ENCODE measurements at regions not wholly inside any gene's neighbourhood (a gene's known extent, or its start where the extent isn't known, plus 50 kb on each side); places are given as distances from the start of the nearest gene placed in this dataset.
A peak's percentile ranks its signal among the peaks of the same experiment; 100 is the strongest.

GRCh38 chr4:100257567-100257966, 67.3 kb upstream of the DDIT4L start:
- peak; percentile 89 for ATAC-seq (ENCODE audit: insufficient read depth, low read depth)
- Histone ChIP-seq H3K27ac (ENCODE audit: low read length) (no peak overlapping the region), H3K9me3 (ENCODE audit: insufficient read depth, low read length, severe bottlenecking) (no peaks in the 10 kb centered on the region), H3K4me3 (ENCODE audit: low read depth in 1 of 2, low read length in 2 of 2) (no peak overlapping the region), H3K9ac (ENCODE audit: low read depth, low read length) (no peak overlapping the region), H3K27me3 (ENCODE audit: insufficient read depth, low read length, poor library complexity) (no peaks in the 10 kb centered on the region), H4K20me1 (ENCODE audit: insufficient read depth, low read length) (no peaks in the 10 kb centered on the region), H3K4me2 (ENCODE audit: insufficient read depth, low read length) (no peak overlapping the region), H3K36me3 (ENCODE audit: insufficient read depth, low read length) (no peaks in the 10 kb centered on the region), H3K4me1 (ENCODE audit: insufficient read depth, low read length) (peaks cover 13% of the 10 kb centered on the region), H3K79me2 (ENCODE audit: insufficient read depth, low read length) (no peaks in the 10 kb centered on the region), H2AFZ (ENCODE audit: low read depth, low read length) (peak overlapping the region; percentile 63; the same call in 1 of the 2 replicates)
- peak; percentile 50 for DNase-seq
- no peak for TF ChIP-seq EZH2 (IDR thresholded peaks at IDR 0.05; ENCODE audit: borderline replicate concordance, low read depth, low read length, severe bottlenecking)
- no peak for TF ChIP-seq CTCF (IDR thresholded peaks at IDR 0.05; ENCODE audit: borderline replicate concordance, extremely low read depth, low read length, poor library complexity, severe bottlenecking)

- Histone ChIP-seq H3K27me3 (ENCODE audit: insufficient read depth, low read length, poor library complexity) (no peaks in the 10 kb centered on the region), H3K4me1 (ENCODE audit: insufficient read depth, low read length) (peaks cover 13% of the 10 kb centered on the region), H3K9ac (ENCODE audit: low read depth, low read length) (no peak overlapping the region), H3K27ac (ENCODE audit: low read length) (peak overlapping the region; percentile 51; the same call in 1 of the 2 replicates), H3K9me3 (ENCODE audit: insufficient read depth, low read length, severe bottlenecking) (no peaks in the 10 kb centered on the region), H3K4me3 (ENCODE audit: low read depth in 1 of 2, low read length in 2 of 2) (no peak overlapping the region), H3K79me2 (ENCODE audit: insufficient read depth, low read length) (no peaks in the 10 kb centered on the region), H2AFZ (ENCODE audit: low read depth, low read length) (peak overlapping the region; percentile 64), H4K20me1 (ENCODE audit: insufficient read depth, low read length) (no peaks in the 10 kb centered on the region), H3K4me2 (ENCODE audit: insufficient read depth, low read length) (0 out of 2 replicates have a peak overlapping the region, but pooled peaks have one; percentile 8), H3K36me3 (ENCODE audit: insufficient read depth, low read length) (no peaks in the 10 kb centered on the region)
- DNase-seq (peak; percentile 52), ATAC-seq (ENCODE audit: insufficient read depth, low read depth) (peak; percentile 79)
- no peak for TF ChIP-seq EZH2 (IDR thresholded peaks at IDR 0.05; ENCODE audit: borderline replicate concordance, low read depth, low read length, severe bottlenecking)
- no peak for TF ChIP-seq CTCF (IDR thresholded peaks at IDR 0.05; ENCODE audit: borderline replicate concordance, extremely low read depth, low read length, poor library complexity, severe bottlenecking)
Observed at GRCh38 chr4:100254237-100254636, 64.0 kb upstream of the DDIT4L start.

GRCh38 chr4:100248476-100248875, 58.2 kb upstream of the DDIT4L start:
- ATAC-seq (ENCODE audit: insufficient read depth, low read depth) (no peak), DNase-seq (no peak)
- Histone ChIP-seq H3K9me3 (ENCODE audit: insufficient read depth, low read length, severe bottlenecking) (peaks cover 2% of the 10 kb centered on the region), H3K9ac (ENCODE audit: low read depth, low read length) (no peak overlapping the region), H3K79me2 (ENCODE audit: insufficient read depth, low read length) (no peaks in the 10 kb centered on the region), H3K4me1 (ENCODE audit: insufficient read depth, low read length) (no peaks in the 10 kb centered on the region), H3K36me3 (ENCODE audit: insufficient read depth, low read length) (no peaks in the 10 kb centered on the region), H3K4me2 (ENCODE audit: insufficient read depth, low read length) (no peak overlapping the region), H3K27ac (ENCODE audit: low read length) (no peak overlapping the region), H3K4me3 (ENCODE audit: low read depth in 1 of 2, low read length in 2 of 2) (no peak overlapping the region), H4K20me1 (ENCODE audit: insufficient read depth, low read length) (no peaks in the 10 kb centered on the region), H3K27me3 (ENCODE audit: insufficient read depth, low read length, poor library complexity) (no peaks in the 10 kb centered on the region), H2AFZ (ENCODE audit: low read depth, low read length) (no peak overlapping the region)
- TF ChIP-seq CTCF (IDR thresholded peaks at IDR 0.05; ENCODE audit: borderline replicate concordance, extremely low read depth, low read length, poor library complexity, severe bottlenecking), result no peak
- TF ChIP-seq EZH2 (IDR thresholded peaks at IDR 0.05; ENCODE audit: borderline replicate concordance, low read depth, low read length, severe bottlenecking), result no peak

- peaks cover 2% of the 10 kb centered on the region for H3K9me3 ChIP-seq (ENCODE audit: insufficient read depth, low read length, severe bottlenecking)
- no peak overlapping the region for H2AFZ ChIP-seq (ENCODE audit: low read depth, low read length)
- no peaks in the 10 kb centered on the region for H3K36me3 ChIP-seq (ENCODE audit: insufficient read depth, low read length)
- H3K79me2 ChIP-seq (ENCODE audit: insufficient read depth, low read length), result no peaks in the 10 kb centered on the region
- TF ChIP-seq CTCF (IDR thresholded peaks at IDR 0.05; ENCODE audit: borderline replicate concordance, extremely low read depth, low read length, poor library complexity, severe bottlenecking), result no peak
- TF ChIP-seq EZH2 (IDR thresholded peaks at IDR 0.05; ENCODE audit: borderline replicate concordance, low read depth, low read length, severe bottlenecking), result no peak
- DNase-seq (no peak), ATAC-seq (ENCODE audit: insufficient read depth, low read depth) (no peak)
- no peaks in the 10 kb centered on the region for H4K20me1 ChIP-seq (ENCODE audit: insufficient read depth, low read length)
- H3K27ac ChIP-seq (ENCODE audit: low read length), result no peak overlapping the region
- no peak overlapping the region for H3K4me2 ChIP-seq (ENCODE audit: insufficient read depth, low read length)
- no peak overlapping the region for H3K4me3 ChIP-seq (ENCODE audit: low read depth in 1 of 2, low read length in 2 of 2)
- H3K9ac ChIP-seq (ENCODE audit: low read depth, low read length), result no peak overlapping the region
- no peaks in the 10 kb centered on the region for H3K4me1 ChIP-seq (ENCODE audit: insufficient read depth, low read length)
- no peaks in the 10 kb centered on the region for H3K27me3 ChIP-seq (ENCODE audit: insufficient read depth, low read length, poor library complexity)
Observed at GRCh38 chr4:100246697-100247096, 56.4 kb upstream of the DDIT4L start.
